OCI-LY7 (cell line): ENCODE measurements at regions not wholly inside any gene's neighbourhood (a gene's known extent, or its start where the extent isn't known, plus 50 kb on each side); places are given as distances from the start of the nearest gene placed in this dataset.

Source experiments
- CTCF ChIP-seq: fragments of 200-600 bp; sonication (generic); conservative IDR thresholded peaks from 2 replicates; pipeline ENCODE4 v1.5.1; 2014; ENCODE audit warnings: mild to moderate bottlenecking, antibody characterized with exemption, low read length, moderate library complexity, mixed read lengths
- EZH2phosphoT487 ChIP-seq: fragments of 200-600 bp; sonication (generic); IDR thresholded peaks from 2 replicates; pipeline ENCODE4 v1.6.1; 2018; ENCODE audit warnings: low read depth, borderline replicate concordance, mild to moderate bottlenecking, mixed run types, antibody characterized with exemption, low read length, moderate library complexity, mixed read lengths

GRCh38 chr4:18932730-18933339 is 911.3 kb upstream of the LCORL start:
- no peak for TF ChIP-seq CTCF
- no peak for TF ChIP-seq EZH2phosphoT487
